ENCODE measurements at regions not wholly inside any gene's neighbourhood (a gene's known extent, or its start where the extent isn't known, plus 50 kb on each side); places are given as distances from the start of the nearest gene placed in this dataset.

DNA sequence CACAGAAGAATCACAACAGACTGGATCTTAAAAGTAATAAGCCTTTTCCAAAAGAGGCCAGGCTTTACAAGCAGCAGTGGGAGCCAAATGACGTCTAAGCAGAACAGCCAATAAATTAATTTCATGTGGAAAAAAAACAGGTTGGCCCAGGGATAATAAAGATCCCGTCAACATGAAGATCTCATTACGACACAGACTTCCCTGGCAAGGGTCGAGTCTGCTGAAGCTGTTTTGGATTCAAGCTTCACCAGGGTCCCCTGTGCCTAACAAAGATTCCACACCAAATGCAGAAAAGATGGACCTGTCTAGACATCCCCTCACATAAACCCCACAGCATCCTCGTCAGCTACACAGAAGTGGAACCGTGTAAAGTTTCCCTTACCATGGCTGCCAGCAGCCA lies 215.1 kb upstream of the ZNF507 start:
- no peak for DNase-seq

- DNase-seq = no peak
These were observed 214.4 kb upstream of the ZNF507 start for GRCh38 chr19:32131005-32131404.

GRCh38 chr19:32138416-32138815 lies 207.0 kb upstream of the ZNF507 start:
- no peak for DNase-seq

DNA sequence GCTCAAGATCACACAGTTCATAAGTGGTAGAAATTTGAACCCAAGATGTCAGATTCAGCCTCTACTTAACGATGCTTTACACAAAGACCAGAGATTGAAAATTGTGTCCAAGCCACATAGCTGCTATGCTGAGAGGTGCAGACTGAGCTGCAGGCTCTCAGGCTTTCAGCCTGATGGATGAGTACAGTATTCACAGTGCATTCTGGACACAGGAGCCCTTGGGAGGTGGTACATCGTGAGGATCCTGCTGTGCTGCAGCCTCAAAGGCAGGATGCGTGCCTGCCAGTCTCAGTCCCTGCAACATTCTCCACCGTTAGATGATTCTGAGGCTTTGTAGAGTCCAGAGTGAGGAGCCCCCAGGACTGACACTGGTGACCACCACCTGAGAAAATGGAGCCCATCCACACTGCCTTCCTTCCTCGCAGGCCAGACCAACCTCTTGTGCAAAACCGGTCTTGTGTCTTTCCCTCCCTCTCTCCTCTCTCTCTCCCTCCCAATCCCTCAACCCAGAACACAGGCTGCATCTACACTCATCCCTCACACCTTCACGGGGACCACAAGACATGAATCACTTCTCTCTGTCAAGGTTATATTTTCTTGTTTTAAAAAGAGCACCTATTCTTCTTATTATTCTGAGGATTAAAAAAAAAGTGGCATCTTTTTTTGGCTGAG lies 203.4 kb upstream of the ZNF507 start:
- DNase-seq = no peak

- no peak for DNase-seq
These were observed 198.7 kb upstream of the ZNF507 start for GRCh38 chr19:32146664-32147063.

DNA sequence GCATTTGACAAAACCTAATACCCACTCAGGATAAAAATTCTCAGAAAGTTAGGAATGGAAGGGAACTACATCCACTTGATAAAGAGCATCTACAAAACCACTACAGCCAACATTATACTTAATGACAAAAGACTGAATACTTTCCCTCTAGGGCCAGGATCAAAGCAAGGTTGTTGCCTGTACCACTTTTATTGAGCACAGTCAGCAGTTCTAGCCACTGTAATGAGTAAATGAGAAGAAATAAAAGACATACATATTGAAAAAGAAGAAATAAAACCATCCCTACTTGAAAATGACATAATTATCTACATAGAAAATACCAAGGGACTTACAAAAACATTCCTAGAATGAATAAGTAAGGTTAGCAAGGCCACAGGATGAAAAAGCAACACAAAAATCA lies 194.8 kb upstream of the ZNF507 start:
- no peak for DNase-seq

- no peak for DNase-seq
These were observed 191.0 kb upstream of the ZNF507 start for GRCh38 chr19:32154418-32154817.

DNA sequence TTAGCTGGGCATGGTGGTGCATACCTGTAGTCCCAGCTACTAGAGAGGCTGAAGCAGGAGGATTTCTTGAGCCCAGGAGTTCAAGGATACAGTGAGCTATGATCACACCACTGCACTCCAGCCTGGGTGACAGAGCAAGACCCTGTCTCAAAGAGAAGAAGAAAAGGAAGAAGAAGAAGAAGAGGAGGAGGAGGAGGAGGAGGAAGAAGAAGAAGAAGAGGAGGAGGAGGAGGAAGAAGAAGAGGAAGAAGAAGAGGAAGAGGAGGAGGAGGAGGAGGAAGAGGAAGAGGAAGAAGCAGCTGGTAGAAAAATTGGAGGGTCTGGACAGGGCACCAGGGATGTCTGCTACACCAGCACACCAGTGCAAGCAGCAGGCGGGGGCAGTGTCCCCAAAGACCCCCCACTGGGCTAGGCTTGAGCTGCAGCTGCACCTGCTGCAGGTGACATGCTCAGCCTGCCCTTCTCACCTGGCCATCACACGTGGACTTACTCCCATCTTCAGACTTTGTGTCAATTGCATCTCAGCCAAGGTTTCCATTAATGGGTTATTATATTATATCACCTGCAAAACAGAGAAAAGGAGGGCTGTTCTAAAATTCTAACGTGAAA lies 180.9 kb upstream of the ZNF507 start:
- DNase-seq = no peak

- DNase-seq = no peak
These were observed 180.3 kb upstream of the ZNF507 start for GRCh38 chr19:32165141-32165540.

GRCh38 chr19:32165750-32166149 lies 179.7 kb upstream of the ZNF507 start:
- DNase-seq = no peak

- DNase-seq = no peak
These were observed 179.2 kb upstream of the ZNF507 start for GRCh38 chr19:32166238-32166637.

DNA sequence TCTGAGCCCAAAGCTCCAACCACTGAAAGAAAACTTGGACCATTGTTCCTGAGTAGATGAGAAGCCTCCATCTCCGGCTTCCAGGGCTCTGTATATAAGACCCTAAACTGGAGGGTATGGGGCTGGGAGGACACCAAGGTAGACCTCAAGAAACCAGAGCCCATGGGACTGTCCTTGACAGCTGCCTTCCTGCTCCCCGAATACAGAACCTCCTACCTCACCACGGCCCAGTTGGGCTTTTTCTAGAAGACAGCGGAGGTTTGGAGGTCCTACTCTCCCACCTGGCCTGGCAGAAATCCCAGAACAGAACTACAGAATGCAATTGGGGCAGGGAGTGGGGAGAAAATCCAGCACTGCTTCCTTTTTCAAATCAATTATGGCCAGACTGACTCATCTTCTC lies 177.3 kb upstream of the ZNF507 start:
- no peak for DNase-seq

GRCh38 chr19:32168606-32169005 lies 176.8 kb upstream of the ZNF507 start:
- DNase-seq = no peak

- no peak for DNase-seq
These were observed 173.7 kb upstream of the ZNF507 start for GRCh38 chr19:32171719-32172151.

DNA sequence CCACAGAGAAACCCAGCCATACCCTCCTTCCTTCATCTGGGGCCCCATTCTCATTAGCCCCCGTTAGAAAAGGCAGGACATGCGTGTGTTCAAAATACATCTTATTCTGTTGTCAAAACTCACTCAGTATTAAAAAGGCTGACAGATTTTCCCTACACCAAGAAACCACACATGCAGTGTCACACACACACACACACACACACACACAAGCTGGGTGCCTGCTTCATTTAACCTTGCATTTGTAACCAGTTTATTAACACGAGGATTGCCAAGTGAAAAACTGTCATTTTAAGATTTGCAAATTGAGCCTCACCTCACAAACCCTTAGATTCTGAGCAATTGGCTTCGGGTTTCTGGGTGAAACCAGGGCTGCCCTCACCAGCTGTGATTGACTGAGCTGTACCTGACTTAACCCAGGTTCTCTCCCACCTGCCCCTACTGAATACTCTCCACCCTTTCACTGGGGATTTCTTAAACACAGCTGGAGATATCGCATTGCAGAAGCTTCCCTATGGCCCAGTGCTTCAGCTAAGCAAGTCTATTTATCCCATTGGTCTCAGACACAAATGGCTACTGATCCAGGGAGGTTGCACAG lies 172.7 kb upstream of the ZNF507 start:
- DNase-seq = no peak

GRCh38 chr19:32173836-32174235 lies 171.6 kb upstream of the ZNF507 start:
- no peak for DNase-seq

DNA sequence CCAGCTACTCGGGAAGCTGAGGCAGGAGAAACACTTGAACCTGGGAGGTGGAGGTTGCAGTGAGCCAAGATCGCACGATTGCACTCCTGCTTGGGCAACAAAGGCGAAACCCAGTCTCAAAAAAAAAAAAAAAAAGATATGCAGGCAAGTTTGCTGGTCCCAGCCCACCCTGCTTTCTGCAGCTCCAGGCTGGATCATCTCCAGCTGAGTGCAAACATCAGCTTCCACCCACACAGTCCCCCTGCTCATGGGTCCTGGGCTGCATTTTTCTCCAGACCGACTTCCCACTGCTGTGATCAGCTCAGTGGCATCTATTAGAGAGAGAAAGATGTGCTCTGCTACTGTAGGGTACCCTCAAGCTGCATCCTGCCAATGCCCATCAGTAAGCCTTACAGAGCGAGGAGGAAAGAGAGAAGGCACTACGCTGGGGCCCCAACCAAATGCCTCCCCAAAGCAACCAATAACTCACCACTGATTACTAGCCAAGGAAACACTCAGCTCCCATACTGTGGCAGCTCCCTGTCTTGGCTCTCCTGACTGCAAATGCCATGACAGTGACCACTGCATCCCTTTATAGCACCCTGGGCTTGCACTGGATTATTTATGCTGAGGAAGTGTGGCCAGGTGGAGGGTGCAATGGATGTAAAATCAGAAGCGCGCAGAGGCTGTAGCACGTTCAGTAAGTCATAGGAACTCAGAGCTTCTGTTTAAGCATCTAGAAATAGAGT lies 170.9 kb upstream of the ZNF507 start:
- no peak for DNase-seq

DNA sequence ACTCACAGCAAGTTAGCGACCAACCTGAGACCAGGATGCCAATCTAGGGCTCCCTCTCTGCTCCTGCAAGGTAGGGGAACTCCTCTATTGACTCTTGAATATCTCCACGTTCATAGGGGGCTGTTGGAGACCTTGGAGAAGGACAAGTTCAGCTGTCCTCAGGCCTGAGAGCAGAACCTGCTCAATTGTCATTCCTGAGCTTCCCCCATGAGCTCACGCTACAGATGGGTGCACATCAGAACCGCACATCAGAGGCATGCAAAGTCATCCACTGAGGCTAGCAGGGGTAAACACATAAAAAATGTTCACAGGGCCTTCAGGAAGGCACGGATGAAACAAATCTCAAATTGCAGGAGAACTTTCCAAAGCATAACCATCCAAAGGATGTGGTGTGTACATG lies 168.8 kb upstream of the ZNF507 start:
- DNase-seq = no peak

- DNase-seq = no peak
These were observed 167.7 kb upstream of the ZNF507 start for GRCh38 chr19:32177686-32178085.

GRCh38 chr19:32178401-32178800 lies 167.0 kb upstream of the ZNF507 start:
- no peak for DNase-seq

DNA sequence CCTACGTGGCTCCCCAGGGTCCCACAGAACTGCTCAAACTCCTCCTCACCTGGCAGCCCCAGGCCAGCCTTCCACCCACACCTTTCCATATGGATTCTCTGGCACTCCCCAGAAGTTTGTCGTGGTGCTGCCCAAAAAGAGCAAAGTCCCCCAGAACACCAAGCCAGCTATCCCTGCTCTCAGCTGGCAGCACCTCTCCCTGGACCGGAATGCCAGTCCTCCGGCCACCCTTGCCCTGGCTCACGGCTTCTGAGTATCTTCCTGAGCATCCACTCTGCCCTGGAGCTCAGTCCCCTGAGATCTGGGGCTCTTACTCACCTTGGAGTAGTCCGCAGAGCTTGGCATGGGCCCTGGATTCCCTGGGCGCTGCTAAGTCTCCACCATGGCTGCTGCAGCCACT lies 166.5 kb upstream of the ZNF507 start:
- no peak for DNase-seq

DNA sequence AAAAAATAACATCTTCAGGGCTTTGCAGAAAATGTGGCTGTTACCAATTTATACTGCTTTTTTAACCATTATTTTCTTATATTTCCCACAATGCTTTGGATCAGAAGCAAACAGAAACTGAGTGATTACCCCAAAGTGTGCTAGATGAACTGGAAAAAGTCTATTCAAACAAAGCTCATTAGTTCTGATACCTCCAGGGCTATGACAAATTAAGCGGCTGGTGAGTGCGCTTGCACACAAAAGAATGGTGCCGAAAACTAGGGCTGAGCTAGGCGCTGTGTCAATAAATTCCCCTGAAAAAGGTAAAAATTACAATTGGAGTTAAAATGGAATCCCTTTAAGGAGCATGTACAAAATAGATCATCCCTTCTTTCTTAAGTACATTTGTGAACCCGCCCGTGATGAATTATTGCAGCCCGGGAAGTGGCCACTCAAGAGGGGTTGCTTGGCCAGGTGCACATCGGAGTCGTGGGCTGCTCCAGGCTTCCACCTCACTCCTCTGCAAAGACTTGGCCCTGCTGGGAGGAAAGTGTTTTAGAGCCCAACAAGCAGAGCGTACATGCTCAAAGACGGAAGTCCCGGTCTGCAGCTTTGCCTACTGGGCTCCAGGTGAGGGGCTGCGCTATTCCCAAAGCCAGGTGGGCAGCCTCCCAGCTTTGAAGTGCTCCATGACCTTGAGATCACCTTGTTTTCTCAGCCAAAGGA lies 164.0 kb upstream of the ZNF507 start:
- no peak for DNase-seq

Data from fibroblast of skin of scalp (primary cell).